ENCODE measurements at regions not wholly inside any gene's neighbourhood (a gene's known extent, or its start where the extent isn't known, plus 50 kb on each side); places are given as distances from the start of the nearest gene placed in this dataset.

DNA sequence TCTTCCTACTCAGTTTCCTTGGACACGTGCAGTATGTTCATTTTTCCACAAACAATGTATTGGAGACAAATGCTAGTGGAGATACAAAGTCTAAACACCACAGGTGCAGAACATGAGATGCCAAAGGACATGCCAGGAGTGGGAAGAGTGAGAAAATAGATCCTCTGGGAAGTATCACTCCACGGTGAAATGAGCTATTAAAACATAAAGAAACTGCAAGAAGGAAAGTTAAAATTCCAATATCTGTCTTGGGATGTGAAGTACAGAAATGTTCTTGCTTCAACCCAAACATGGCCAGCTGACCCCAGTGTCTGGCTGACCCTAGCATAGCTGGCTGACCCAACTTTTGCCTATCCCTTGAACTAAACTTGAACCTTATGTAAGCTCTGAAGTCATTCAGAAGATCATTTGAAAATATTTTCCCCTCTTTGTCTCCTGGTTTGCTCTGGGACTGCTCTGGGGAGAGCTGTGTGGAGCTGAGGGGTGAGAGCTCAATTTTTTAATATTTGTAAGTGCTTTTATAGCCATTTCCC lies 59.5 kb downstream of the FZD1 start:
- H3K9me3 ChIP-seq = no peaks in the 10 kb centered on the region
- no peak overlapping the region for H3K4me3 ChIP-seq
- H3K27me3 ChIP-seq = no peaks in the 10 kb centered on the region
- TF ChIP-seq POLR2A (IDR thresholded peaks at IDR 0.05) (no peak), EP300 (IDR thresholded peaks at IDR 0.05) (no peak), POLR2AphosphoS5 (IDR thresholded peaks at IDR 0.05) (no peak)
- TF ChIP-seq, protein P1, sequence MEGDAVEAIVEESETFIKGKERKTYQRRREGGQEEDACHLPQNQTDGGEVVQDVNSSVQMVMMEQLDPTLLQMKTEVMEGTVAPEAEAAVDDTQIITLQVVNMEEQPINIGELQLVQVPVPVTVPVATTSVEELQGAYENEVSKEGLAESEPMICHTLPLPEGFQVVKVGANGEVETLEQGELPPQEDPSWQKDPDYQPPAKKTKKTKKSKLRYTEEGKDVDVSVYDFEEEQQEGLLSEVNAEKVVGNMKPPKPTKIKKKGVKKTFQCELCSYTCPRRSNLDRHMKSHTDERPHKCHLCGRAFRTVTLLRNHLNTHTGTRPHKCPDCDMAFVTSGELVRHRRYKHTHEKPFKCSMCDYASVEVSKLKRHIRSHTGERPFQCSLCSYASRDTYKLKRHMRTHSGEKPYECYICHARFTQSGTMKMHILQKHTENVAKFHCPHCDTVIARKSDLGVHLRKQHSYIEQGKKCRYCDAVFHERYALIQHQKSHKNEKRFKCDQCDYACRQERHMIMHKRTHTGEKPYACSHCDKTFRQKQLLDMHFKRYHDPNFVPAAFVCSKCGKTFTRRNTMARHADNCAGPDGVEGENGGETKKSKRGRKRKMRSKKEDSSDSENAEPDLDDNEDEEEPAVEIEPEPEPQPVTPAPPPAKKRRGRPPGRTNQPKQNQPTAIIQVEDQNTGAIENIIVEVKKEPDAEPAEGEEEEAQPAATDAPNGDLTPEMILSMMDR (IDR thresholded peaks at IDR 0.05) = no peak
- H3K36me3 ChIP-seq = no peaks in the 10 kb centered on the region
- 80 to 86% methylated on average over 2 of the region's 2 CpGs for WGBS, 2 donors
- H3K4me1 ChIP-seq = no peaks in the 10 kb centered on the region
- H3K27ac ChIP-seq = no peak overlapping the region
- intact Hi-C loops (cut with DNase I) = no loop called here
- DNase-seq = no peak

DNA sequence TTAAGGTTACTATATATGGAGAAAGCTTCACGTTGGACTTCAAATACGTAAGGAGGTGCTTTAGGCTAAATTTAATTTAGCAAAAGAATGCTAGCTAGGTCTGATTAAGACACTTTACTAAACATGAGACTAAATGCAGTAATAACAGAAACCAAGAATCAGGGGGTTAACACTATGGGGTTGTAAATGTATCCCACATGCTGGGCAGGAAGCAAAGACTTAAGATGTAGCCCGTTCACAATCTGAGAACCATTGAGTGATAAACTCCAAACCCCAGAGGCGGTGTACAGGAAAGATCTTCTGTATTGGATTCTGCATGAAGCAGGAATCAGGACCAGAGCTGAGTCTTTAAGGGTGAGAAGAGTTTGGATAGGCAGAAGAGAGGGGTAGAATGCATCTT lies 60.4 kb downstream of the FZD1 start:
- 73 to 74% methylated on average over 4 of the region's 4 CpGs for WGBS, 2 donors
- Histone ChIP-seq H3K27me3 (no peaks in the 10 kb centered on the region), H3K9me3 (no peaks in the 10 kb centered on the region), H3K4me1 (no peaks in the 10 kb centered on the region), H3K4me3 (no peak overlapping the region), H3K27ac (no peak overlapping the region), H3K36me3 (no peaks in the 10 kb centered on the region)
- TF ChIP-seq EP300 (IDR thresholded peaks at IDR 0.05) (no peak), POLR2AphosphoS5 (IDR thresholded peaks at IDR 0.05) (no peak)
- DNase-seq = no peak
- intact Hi-C loops (cut with DNase I) = no loop called here

DNA sequence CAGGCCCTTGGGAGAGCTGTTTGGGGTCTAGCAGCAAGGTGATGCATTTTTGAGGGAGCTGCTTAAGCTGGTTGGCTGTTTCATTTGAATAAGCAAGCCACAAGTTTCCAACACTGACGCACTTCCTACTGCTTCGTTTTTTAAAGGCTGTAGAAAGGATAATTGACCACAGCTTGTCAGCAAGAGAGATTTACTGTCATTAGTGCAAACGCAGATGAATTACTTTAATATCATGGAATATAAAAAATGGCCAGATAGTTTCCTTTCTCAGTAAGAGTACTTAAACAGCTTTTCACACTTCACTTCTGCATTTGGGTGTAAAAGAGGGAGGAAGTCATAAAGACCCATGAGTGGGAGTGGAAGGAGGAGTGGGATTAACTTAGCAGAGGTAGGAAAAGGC lies 61.5 kb downstream of the FZD1 start:
- Histone ChIP-seq H3K27me3 (no peaks in the 10 kb centered on the region), H3K9me3 (no peaks in the 10 kb centered on the region), H3K4me1 (no peaks in the 10 kb centered on the region), H3K27ac (peak overlapping the region in 1 of 4 donors; percentile 6), H3K36me3 (no peaks in the 10 kb centered on the region), H3K4me3 (no peak overlapping the region)
- 31 to 63% methylated on average over 3 of the region's 3 CpGs for WGBS, 2 donors
- TF ChIP-seq POLR2AphosphoS5 (IDR thresholded peaks at IDR 0.05) (no peak), EP300 (IDR thresholded peaks at IDR 0.05) (no peak), POLR2A (IDR thresholded peaks at IDR 0.05) (no peak)
- TF ChIP-seq, protein P1 (IDR thresholded peaks at IDR 0.05) = no peak
- intact Hi-C loops (cut with DNase I) = no loop called here
- no peak for DNase-seq

DNA sequence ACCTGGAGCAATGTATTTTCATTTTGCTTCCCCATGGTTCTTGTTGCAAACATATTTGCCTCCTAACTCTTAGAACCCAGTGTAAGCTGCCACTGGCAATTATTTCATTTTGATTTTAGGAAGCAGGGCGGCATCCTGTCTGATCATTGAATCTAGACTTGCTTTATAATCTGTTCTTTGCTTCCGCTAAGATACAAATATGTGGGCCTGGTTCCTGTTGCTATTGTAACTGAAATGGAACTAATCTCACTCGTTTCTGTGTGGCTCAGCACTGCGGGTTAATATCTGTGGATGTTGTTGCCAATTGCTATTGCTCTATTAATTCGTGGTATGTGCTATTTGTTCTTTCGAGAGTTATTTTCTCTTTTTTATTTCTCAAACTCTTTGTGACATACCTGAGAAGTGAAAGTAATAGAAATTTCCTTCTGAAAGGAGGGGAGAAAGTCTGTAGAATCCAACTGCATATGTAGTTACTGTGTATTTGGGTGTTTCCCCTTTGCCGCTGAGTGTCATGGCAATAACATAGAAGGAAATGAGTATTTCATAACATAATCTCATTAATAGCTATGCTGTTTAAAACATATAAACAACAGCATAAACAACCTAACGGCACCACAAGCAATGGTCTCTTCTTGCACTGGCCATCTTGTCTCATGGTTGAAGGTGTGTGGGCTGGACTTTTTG lies 62.4 kb downstream of the FZD1 start:
- Histone ChIP-seq H3K27me3 (no peaks in the 10 kb centered on the region), H3K27ac (peak overlapping the region in 1 of 4 donors; percentile 6), H3K36me3 (no peaks in the 10 kb centered on the region), H3K9me3 (no peaks in the 10 kb centered on the region), H3K4me3 (no peak overlapping the region), H3K4me1 (no peaks in the 10 kb centered on the region)
- 50 to 72% methylated on average over 8 of the region's 8 CpGs for WGBS, 2 donors
- DNase-seq = no peak
- TF ChIP-seq EP300 (IDR thresholded peaks at IDR 0.05) (no peak), POLR2AphosphoS5 (IDR thresholded peaks at IDR 0.05) (no peak), POLR2A (IDR thresholded peaks at IDR 0.05) (no peak)
- TF ChIP-seq, protein P1 (IDR thresholded peaks at IDR 0.05) = no peak
- intact Hi-C loops (cut with DNase I) = no loop called here

DNA sequence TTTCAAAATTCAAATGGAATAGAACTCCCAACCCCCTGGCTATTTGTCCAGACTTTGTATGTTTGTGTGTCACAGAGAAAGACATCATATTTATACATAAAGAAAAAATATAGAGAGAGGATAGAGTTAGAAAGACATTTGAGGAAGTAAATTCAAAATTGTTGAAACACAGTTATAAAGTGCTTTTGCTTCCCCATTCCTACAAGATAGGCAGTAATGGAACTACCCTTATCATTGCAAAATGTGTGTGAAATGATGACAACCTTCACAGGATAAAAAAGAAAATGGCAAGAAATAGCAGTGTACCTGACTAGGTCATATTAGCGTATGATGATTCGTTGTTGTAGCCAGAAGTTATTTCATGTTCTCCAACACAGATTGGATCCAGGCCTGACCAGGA lies 63.1 kb downstream of the FZD1 start:
- no peak for TF ChIP-seq POLR2A (IDR thresholded peaks at IDR 0.05)
- TF ChIP-seq EP300 (IDR thresholded peaks at IDR 0.05) = no peak
- no peak for TF ChIP-seq POLR2AphosphoS5 (IDR thresholded peaks at IDR 0.05)
- TF ChIP-seq, protein P1 (IDR thresholded peaks at IDR 0.05) = no peak
- Histone ChIP-seq H3K4me3 (no peak overlapping the region), H3K4me1 (no peaks in the 10 kb centered on the region), H3K27me3 (no peaks in the 10 kb centered on the region), H3K27ac (no peak overlapping the region), H3K9me3 (no peaks in the 10 kb centered on the region), H3K36me3 (no peaks in the 10 kb centered on the region)
- intact Hi-C loops (cut with DNase I) = no loop called here
- no peak for DNase-seq
- WGBS, 2 donors = 84 to 92% methylated on average over 2 of the region's 2 CpGs
